ENCODE measurements at regions not wholly inside any gene's neighbourhood (a gene's known extent, or its start where the extent isn't known, plus 50 kb on each side); places are given as distances from the start of the nearest gene placed in this dataset.
"Not testable (repeated sequence)": the region's sequence is repeated elsewhere in the genome, so short reads cannot be mapped to it uniquely, and the experiment has no call there.

DNA sequence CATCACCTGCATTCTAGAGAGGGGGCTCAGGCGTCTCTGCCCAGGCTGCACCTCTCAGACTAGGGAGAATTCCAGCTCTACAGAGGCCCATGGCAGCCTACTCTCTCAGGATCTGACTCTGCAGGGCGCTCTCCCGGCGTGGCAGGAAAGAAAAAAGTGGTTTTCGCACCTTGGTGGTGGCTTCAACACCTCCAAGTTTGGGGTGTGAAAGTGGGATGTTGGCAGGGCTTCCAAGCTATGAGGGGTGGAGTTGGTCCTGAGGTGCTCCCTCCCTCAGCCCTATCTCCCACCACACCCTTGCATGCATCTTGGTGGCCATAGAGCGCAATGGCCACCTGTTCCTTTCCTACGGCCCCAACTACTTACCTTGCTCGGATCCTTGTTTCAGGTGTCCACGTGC is 166.5 kb downstream of the VSIG4 start:
- H3K18ac ChIP-seq (ENCODE audit: low read length) = no peak overlapping the region
- H4K5ac ChIP-seq (ENCODE audit: low read length) = no peak overlapping the region
- H3K4ac ChIP-seq (ENCODE audit: low read depth, low read length) = no peak overlapping the region
- no peak overlapping the region for H3K4me2 ChIP-seq (ENCODE audit: low read length)
- no peak overlapping the region for H2BK5ac ChIP-seq (ENCODE audit: low read length)
- no peaks in the 10 kb centered on the region for H3K36me3 ChIP-seq (ENCODE audit: control insufficient read depth, insufficient read depth, low read length)
- no peak overlapping the region for H3K56ac ChIP-seq (ENCODE audit: low read length)
- no peak overlapping the region for H4K8ac ChIP-seq (ENCODE audit: low read depth, low read length)
- no peaks in the 10 kb centered on the region for H3K4me1 ChIP-seq (ENCODE audit: control insufficient read depth, low read depth, low read length)
- H3K27me3 ChIP-seq (ENCODE audit: insufficient read depth, low read length, poor library complexity) = no peaks in the 10 kb centered on the region
- no peak overlapping the region for H3K23ac ChIP-seq (ENCODE audit: low read length)
- no peak overlapping the region for H2AK5ac ChIP-seq (ENCODE audit: low read length)
- H2BK15ac ChIP-seq (replicated peaks; ENCODE audit: low read depth) = no peak overlapping the region
- no peak for DNase-seq
- no peaks in the 10 kb centered on the region for H3K79me2 ChIP-seq (ENCODE audit: control insufficient read depth, insufficient read depth, low read length)
- H3K9ac ChIP-seq (ENCODE audit: low read length) = no peak overlapping the region
- no peak overlapping the region for H3K27ac ChIP-seq (ENCODE audit: low read depth, low read length)
- no peaks in the 10 kb centered on the region for H3K79me1 ChIP-seq (ENCODE audit: low read length)
- no peak overlapping the region for H3K4me3 ChIP-seq (ENCODE audit: low read length)
- no CpG with 5 or more reads among the region's 9 CpGs for WGBS (ENCODE audit: extremely low coverage, insufficient coverage, low lambda C conversion rate)
- no peak overlapping the region for H2BK120ac ChIP-seq (ENCODE audit: low read depth, low read length)

- Histone ChIP-seq H3K27me3 (ENCODE audit: insufficient read depth, low read length, poor library complexity) (no peaks in the 10 kb centered on the region), H4K8ac (ENCODE audit: low read depth, low read length) (no peak overlapping the region), H3K4me3 (ENCODE audit: low read length) (no peak overlapping the region), H2AK5ac (ENCODE audit: low read length) (no peak overlapping the region), H3K27ac (ENCODE audit: low read depth, low read length) (no peak overlapping the region), H3K79me2 (ENCODE audit: control insufficient read depth, insufficient read depth, low read length) (no peaks in the 10 kb centered on the region), H3K4ac (ENCODE audit: low read depth, low read length) (no peak overlapping the region), H2BK120ac (ENCODE audit: low read depth, low read length) (no peak overlapping the region), H3K56ac (ENCODE audit: low read length) (peak overlapping the region; percentile 60), H3K23ac (ENCODE audit: low read length) (no peak overlapping the region), H4K5ac (ENCODE audit: low read length) (no peak overlapping the region), H3K36me3 (ENCODE audit: control insufficient read depth, insufficient read depth, low read length) (no peaks in the 10 kb centered on the region), H3K4me1 (ENCODE audit: control insufficient read depth, low read depth, low read length) (no peaks in the 10 kb centered on the region), H2BK5ac (ENCODE audit: low read length) (no peak overlapping the region), H3K79me1 (ENCODE audit: low read length) (no peaks in the 10 kb centered on the region), H3K9ac (ENCODE audit: low read length) (no peak overlapping the region), H3K18ac (ENCODE audit: low read length) (no peak overlapping the region), H2BK15ac (replicated peaks; ENCODE audit: low read depth) (no peak overlapping the region), H3K4me2 (ENCODE audit: low read length) (no peak overlapping the region)
- DNase-seq = peak; percentile 92
- no CpG with 5 or more reads among the region's 7 CpGs for WGBS (ENCODE audit: extremely low coverage, insufficient coverage, low lambda C conversion rate)
Measured at GRCh38 chrX:65871671-65872311, 168.1 kb downstream of the VSIG4 start.

- not testable (repeated sequence) for H3K36me3 ChIP-seq (ENCODE audit: control insufficient read depth, insufficient read depth, low read length); H3K4me1 ChIP-seq (ENCODE audit: control insufficient read depth, low read depth, low read length); H2BK15ac ChIP-seq (replicated peaks; ENCODE audit: low read depth); H3K79me2 ChIP-seq (ENCODE audit: control insufficient read depth, insufficient read depth, low read length); H3K4me3 ChIP-seq (ENCODE audit: low read length); H2BK120ac ChIP-seq (ENCODE audit: low read depth, low read length); H2AK5ac ChIP-seq (ENCODE audit: low read length); H3K18ac ChIP-seq (ENCODE audit: low read length); H3K79me1 ChIP-seq (ENCODE audit: low read length); H3K27ac ChIP-seq (ENCODE audit: low read depth, low read length); H3K9ac ChIP-seq (ENCODE audit: low read length); DNase-seq; H3K23ac ChIP-seq (ENCODE audit: low read length); H3K4ac ChIP-seq (ENCODE audit: low read depth, low read length); H4K5ac ChIP-seq (ENCODE audit: low read length); H4K8ac ChIP-seq (ENCODE audit: low read depth, low read length); H3K27me3 ChIP-seq (ENCODE audit: insufficient read depth, low read length, poor library complexity); H2BK5ac ChIP-seq (ENCODE audit: low read length); H3K4me2 ChIP-seq (ENCODE audit: low read length); H3K56ac ChIP-seq (ENCODE audit: low read length)
- WGBS (ENCODE audit: extremely low coverage, insufficient coverage, low lambda C conversion rate) = no CpG with 5 or more reads among the region's 3 CpGs
Measured at GRCh38 chrX:65870544-65870943, 169.3 kb downstream of the VSIG4 start.

DNA sequence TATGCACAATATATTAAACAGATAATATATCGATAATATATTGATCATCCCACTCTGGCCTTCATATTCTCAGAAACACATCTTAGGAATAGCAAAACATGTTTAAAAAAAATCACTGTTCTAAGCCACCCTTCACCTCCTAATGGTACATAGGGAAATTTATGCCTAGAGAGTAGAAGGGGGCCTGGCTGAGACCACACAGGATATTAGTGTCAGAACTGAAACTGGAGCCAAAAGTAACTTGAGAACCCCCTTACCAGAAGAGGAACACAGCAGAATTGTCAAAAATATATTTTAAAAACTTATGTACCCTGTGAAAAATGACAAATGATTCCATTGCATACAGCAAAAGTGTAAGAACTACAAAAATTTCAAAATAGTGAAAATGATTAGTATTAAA is 173.1 kb downstream of the VSIG4 start:
- Histone ChIP-seq H3K23ac (ENCODE audit: low read length) (no peak overlapping the region), H3K79me1 (ENCODE audit: low read length) (no peaks in the 10 kb centered on the region), H3K56ac (ENCODE audit: low read length) (no peak overlapping the region), H3K27me3 (ENCODE audit: insufficient read depth, low read length, poor library complexity) (no peaks in the 10 kb centered on the region), H3K4me1 (ENCODE audit: control insufficient read depth, low read depth, low read length) (no peaks in the 10 kb centered on the region), H4K5ac (ENCODE audit: low read length) (no peak overlapping the region), H3K79me2 (ENCODE audit: control insufficient read depth, insufficient read depth, low read length) (no peaks in the 10 kb centered on the region), H3K18ac (ENCODE audit: low read length) (no peak overlapping the region), H3K4me2 (ENCODE audit: low read length) (no peak overlapping the region), H3K4me3 (ENCODE audit: low read length) (no peak overlapping the region), H3K27ac (ENCODE audit: low read depth, low read length) (no peak overlapping the region), H3K36me3 (ENCODE audit: control insufficient read depth, insufficient read depth, low read length) (no peaks in the 10 kb centered on the region), H2BK120ac (ENCODE audit: low read depth, low read length) (no peak overlapping the region), H3K4ac (ENCODE audit: low read depth, low read length) (no peak overlapping the region), H2BK15ac (replicated peaks; ENCODE audit: low read depth) (no peak overlapping the region), H2AK5ac (ENCODE audit: low read length) (no peak overlapping the region), H3K9ac (ENCODE audit: low read length) (no peak overlapping the region), H4K8ac (ENCODE audit: low read depth, low read length) (no peak overlapping the region), H2BK5ac (ENCODE audit: low read length) (no peak overlapping the region)
- WGBS (ENCODE audit: extremely low coverage, insufficient coverage, low lambda C conversion rate) = no CpG with 5 or more reads among the region's 1 CpG
- DNase-seq = no peak

DNA sequence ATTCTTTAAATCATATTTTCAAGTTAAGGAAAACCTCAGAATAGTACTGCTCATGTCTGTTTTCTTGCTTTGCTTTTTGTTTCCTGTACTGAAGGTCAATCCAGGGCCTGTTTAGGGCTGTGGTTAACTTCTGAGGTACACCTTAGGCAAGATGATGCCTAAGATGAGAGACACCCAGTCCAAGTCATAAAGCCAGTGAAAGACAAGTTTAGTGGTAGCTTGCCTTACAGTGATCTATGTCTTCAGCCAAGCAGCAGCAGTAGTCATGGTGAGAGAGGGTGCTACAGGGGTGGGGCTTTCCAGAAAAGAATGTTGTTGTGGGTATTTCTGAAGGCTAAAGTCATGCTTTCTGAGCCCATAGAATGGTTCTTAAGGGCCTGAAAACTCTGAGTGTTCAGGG is 173.7 kb downstream of the VSIG4 start:
- no peaks in the 10 kb centered on the region for H3K36me3 ChIP-seq (ENCODE audit: control insufficient read depth, insufficient read depth, low read length)
- no peak overlapping the region for H2AK5ac ChIP-seq (ENCODE audit: low read length)
- no peak overlapping the region for H3K4ac ChIP-seq (ENCODE audit: low read depth, low read length)
- no peak overlapping the region for H3K18ac ChIP-seq (ENCODE audit: low read length)
- no peak overlapping the region for H3K4me3 ChIP-seq (ENCODE audit: low read length)
- H3K4me1 ChIP-seq (ENCODE audit: control insufficient read depth, low read depth, low read length) = no peaks in the 10 kb centered on the region
- no peaks in the 10 kb centered on the region for H3K79me2 ChIP-seq (ENCODE audit: control insufficient read depth, insufficient read depth, low read length)
- no peak overlapping the region for H2BK120ac ChIP-seq (ENCODE audit: low read depth, low read length)
- no peak overlapping the region for H2BK15ac ChIP-seq (replicated peaks; ENCODE audit: low read depth)
- H4K8ac ChIP-seq (ENCODE audit: low read depth, low read length) = no peak overlapping the region
- no peak overlapping the region for H4K5ac ChIP-seq (ENCODE audit: low read length)
- H3K79me1 ChIP-seq (ENCODE audit: low read length) = no peaks in the 10 kb centered on the region
- H2BK5ac ChIP-seq (ENCODE audit: low read length) = no peak overlapping the region
- H3K4me2 ChIP-seq (ENCODE audit: low read length) = no peak overlapping the region
- H3K27ac ChIP-seq (ENCODE audit: low read depth, low read length) = no peak overlapping the region
- no peak for DNase-seq
- no peaks in the 10 kb centered on the region for H3K27me3 ChIP-seq (ENCODE audit: insufficient read depth, low read length, poor library complexity)
- no peak overlapping the region for H3K56ac ChIP-seq (ENCODE audit: low read length)
- H3K23ac ChIP-seq (ENCODE audit: low read length) = no peak overlapping the region
- no peak overlapping the region for H3K9ac ChIP-seq (ENCODE audit: low read length)

DNA sequence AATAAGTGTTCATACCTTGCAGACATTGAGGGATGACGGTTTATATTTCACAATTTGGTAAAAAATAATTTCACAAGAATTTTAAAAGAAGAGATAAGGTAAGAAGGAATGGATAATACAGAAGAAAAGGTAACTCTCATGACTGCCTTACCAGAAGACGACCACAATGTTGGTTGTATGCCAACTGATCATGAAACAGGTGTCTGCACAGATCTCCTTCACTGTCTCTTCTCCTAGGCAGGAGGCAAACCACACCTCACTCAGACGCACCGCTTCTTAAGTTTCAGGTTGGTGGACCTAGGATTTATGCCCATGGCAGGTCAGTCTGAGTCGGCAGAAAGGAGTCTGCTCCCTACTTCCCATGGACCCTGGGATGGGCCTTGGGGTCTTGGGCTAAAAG is 177.2 kb downstream of the VSIG4 start:
- H4K5ac ChIP-seq (ENCODE audit: low read length) = no peak overlapping the region
- no peak overlapping the region for H2AK5ac ChIP-seq (ENCODE audit: low read length)
- no peaks in the 10 kb centered on the region for H3K27me3 ChIP-seq (ENCODE audit: insufficient read depth, low read length, poor library complexity)
- H3K23ac ChIP-seq (ENCODE audit: low read length) = no peak overlapping the region
- no peaks in the 10 kb centered on the region for H3K36me3 ChIP-seq (ENCODE audit: control insufficient read depth, insufficient read depth, low read length)
- no peak overlapping the region for H3K4me2 ChIP-seq (ENCODE audit: low read length)
- DNase-seq = no peak
- H3K27ac ChIP-seq (ENCODE audit: low read depth, low read length) = no peak overlapping the region
- no peak overlapping the region for H2BK5ac ChIP-seq (ENCODE audit: low read length)
- H3K4me1 ChIP-seq (ENCODE audit: control insufficient read depth, low read depth, low read length) = no peaks in the 10 kb centered on the region
- no peak overlapping the region for H4K8ac ChIP-seq (ENCODE audit: low read depth, low read length)
- H3K56ac ChIP-seq (ENCODE audit: low read length) = no peak overlapping the region
- no peak overlapping the region for H3K4me3 ChIP-seq (ENCODE audit: low read length)
- no peak overlapping the region for H3K9ac ChIP-seq (ENCODE audit: low read length)
- no peak overlapping the region for H3K18ac ChIP-seq (ENCODE audit: low read length)
- no peak overlapping the region for H2BK120ac ChIP-seq (ENCODE audit: low read depth, low read length)
- H3K79me2 ChIP-seq (ENCODE audit: control insufficient read depth, insufficient read depth, low read length) = no peaks in the 10 kb centered on the region
- WGBS (ENCODE audit: extremely low coverage, insufficient coverage, low lambda C conversion rate) = no CpG with 5 or more reads among the region's 5 CpGs
- H3K4ac ChIP-seq (ENCODE audit: low read depth, low read length) = no peak overlapping the region
- H3K79me1 ChIP-seq (ENCODE audit: low read length) = no peaks in the 10 kb centered on the region
- no peak overlapping the region for H2BK15ac ChIP-seq (replicated peaks; ENCODE audit: low read depth)

All from mesendoderm (in vitro differentiated cells).